ENCODE measurements at regions not wholly inside any gene's neighbourhood (a gene's known extent, or its start where the extent isn't known, plus 50 kb on each side); places are given as distances from the start of the nearest gene placed in this dataset.
A peak's percentile ranks its signal among the peaks of the same experiment; 100 is the strongest.

GRCh38 chr5:65068410-65068809 lies 299.7 kb downstream of the CWC27 start:
- DNase-seq = no peak

- DNase-seq = no peak
Measured at GRCh38 chr5:65070026-65070425, 301.3 kb downstream of the CWC27 start.

- DNase-seq = no peak
Measured at GRCh38 chr5:65072850-65073249, 304.1 kb downstream of the CWC27 start.

- DNase-seq = no peak
Measured at GRCh38 chr5:65073250-65073661, 304.5 kb downstream of the CWC27 start.

GRCh38 chr5:65075623-65076250 lies 307.0 kb downstream of the CWC27 start:
- no peak for DNase-seq

GRCh38 chr5:65076251-65076869 lies 307.6 kb downstream of the CWC27 start:
- peak; percentile 28 for DNase-seq

GRCh38 chr5:65077653-65078052 lies 308.9 kb downstream of the CWC27 start:
- DNase-seq = no peak

GRCh38 chr5:65078331-65078730 lies 309.6 kb downstream of the CWC27 start:
- no peak for DNase-seq

- no peak for DNase-seq
Measured at GRCh38 chr5:65081071-65081470, 312.3 kb downstream of the CWC27 start.

- no peak for DNase-seq
Measured at GRCh38 chr5:65084795-65085515, 316.2 kb downstream of the CWC27 start.

GRCh38 chr5:65085516-65085850 lies 316.8 kb downstream of the CWC27 start:
- DNase-seq = no peak

GRCh38 chr5:65086234-65086890 lies 317.6 kb downstream of the CWC27 start:
- no peak for DNase-seq

- DNase-seq = no peak
Measured at GRCh38 chr5:65087154-65087553, 318.4 kb downstream of the CWC27 start.

- DNase-seq = no peak
Measured at GRCh38 chr5:65094279-65094678, 325.5 kb downstream of the CWC27 start.

GRCh38 chr5:65098393-65098792 lies 329.7 kb downstream of the CWC27 start:
- no peak for DNase-seq

All from COR-L47 (cell line).